NCI-H2029 (cell line): ENCODE measurements at regions not wholly inside any gene's neighbourhood (a gene's known extent, or its start where the extent isn't known, plus 50 kb on each side); places are given as distances from the start of the nearest gene placed in this dataset.
A peak's percentile ranks its signal among the peaks of the same experiment; 100 is the strongest.

ENCODE experiments used
- DNase-seq: peaks from one replicate; lab custom pipeline; 2025; lab: John Stamatoyannopoulos, UW

GRCh38 chr14:26395726-26396125 is 202.1 kb downstream of the NOVA1 start:
- DNase-seq, result no peak

- DNase-seq, result peak; percentile 72
These were observed 203.6 kb downstream of the NOVA1 start for GRCh38 chr14:26394150-26394810.

GRCh38 chr14:26392498-26392897 is 205.3 kb downstream of the NOVA1 start:
- DNase-seq, result no peak

- DNase-seq, result no peak
These were observed 208.0 kb downstream of the NOVA1 start for GRCh38 chr14:26389646-26390508.

GRCh38 chr14:26385310-26385709 is 212.5 kb downstream of the NOVA1 start:
- no peak for DNase-seq

GRCh38 chr14:26382901-26383685 is 214.7 kb downstream of the NOVA1 start:
- DNase-seq, result peak; percentile 23

- no peak for DNase-seq
These were observed 216.4 kb downstream of the NOVA1 start for GRCh38 chr14:26381405-26381804.

- no peak for DNase-seq
These were observed 217.2 kb downstream of the NOVA1 start for GRCh38 chr14:26380637-26381036.

- no peak for DNase-seq
These were observed 217.9 kb downstream of the NOVA1 start for GRCh38 chr14:26379951-26380350.

- DNase-seq, result no peak
These were observed 220.7 kb downstream of the NOVA1 start for GRCh38 chr14:26377150-26377549.

GRCh38 chr14:26370115-26370514 is 227.7 kb downstream of the NOVA1 start:
- DNase-seq, result no peak

- DNase-seq, result no peak
These were observed 234.1 kb downstream of the NOVA1 start for GRCh38 chr14:26363689-26364088.

- no peak for DNase-seq
These were observed 253.2 kb downstream of the NOVA1 start for GRCh38 chr14:26344596-26344995.

GRCh38 chr14:26339381-26339780 is 258.5 kb downstream of the NOVA1 start:
- DNase-seq, result no peak

- no peak for DNase-seq
These were observed 259.6 kb downstream of the NOVA1 start for GRCh38 chr14:26338231-26338630.

GRCh38 chr14:26334288-26334687 is 263.5 kb downstream of the NOVA1 start:
- DNase-seq, result no peak

GRCh38 chr14:26332966-26333365 is 264.9 kb downstream of the NOVA1 start:
- no peak for DNase-seq

- DNase-seq, result no peak
These were observed 266.9 kb downstream of the NOVA1 start for GRCh38 chr14:26330982-26331381.

- no peak for DNase-seq
These were observed 269.0 kb downstream of the NOVA1 start for GRCh38 chr14:26328791-26329190.

GRCh38 chr14:26323869-26324268 is 274.0 kb downstream of the NOVA1 start:
- no peak for DNase-seq

GRCh38 chr14:26320886-26321285 is 276.9 kb downstream of the NOVA1 start:
- no peak for DNase-seq

GRCh38 chr14:26319139-26319864 is 278.5 kb downstream of the NOVA1 start:
- DNase-seq, result no peak
